ENCODE measurements at regions not wholly inside any gene's neighbourhood (a gene's known extent, or its start where the extent isn't known, plus 50 kb on each side); places are given as distances from the start of the nearest gene placed in this dataset.

DNA sequence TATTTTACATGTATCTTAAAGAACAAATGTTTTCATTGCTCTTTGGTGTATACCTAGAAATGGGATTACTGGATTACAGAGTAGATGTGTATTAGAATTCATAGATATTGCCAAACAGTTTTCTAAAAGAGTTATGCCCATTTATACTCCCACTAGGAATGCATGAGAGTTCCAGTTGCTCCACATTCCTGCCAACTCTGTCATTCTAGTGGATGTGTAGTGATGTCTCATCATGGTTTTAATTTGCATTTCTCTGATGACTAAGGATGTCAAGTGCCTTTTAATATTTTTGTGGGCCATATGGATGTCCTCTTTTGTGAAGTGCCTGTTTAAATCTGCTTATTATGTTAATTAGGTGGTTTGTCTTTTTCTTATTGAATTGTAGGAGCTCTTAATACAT, 65.6 kb upstream of the BMP2K start (continued):
- no peak for TF ChIP-seq ZNF416 (CRISPR knock-in tag; IDR thresholded peaks at IDR 0.05)
- TF ChIP-seq OVOL2 (CRISPR knock-in tag; IDR thresholded peaks at IDR 0.05; ENCODE audit: borderline replicate concordance) = no peak
- TF ChIP-seq TCF7 (CRISPR knock-in tag; IDR thresholded peaks at IDR 0.05; ENCODE audit: low read depth) = no peak
- no peak for TF ChIP-seq HMGXB4 (CRISPR knock-in tag; IDR thresholded peaks at IDR 0.05)
- TF ChIP-seq, protein P1, sequence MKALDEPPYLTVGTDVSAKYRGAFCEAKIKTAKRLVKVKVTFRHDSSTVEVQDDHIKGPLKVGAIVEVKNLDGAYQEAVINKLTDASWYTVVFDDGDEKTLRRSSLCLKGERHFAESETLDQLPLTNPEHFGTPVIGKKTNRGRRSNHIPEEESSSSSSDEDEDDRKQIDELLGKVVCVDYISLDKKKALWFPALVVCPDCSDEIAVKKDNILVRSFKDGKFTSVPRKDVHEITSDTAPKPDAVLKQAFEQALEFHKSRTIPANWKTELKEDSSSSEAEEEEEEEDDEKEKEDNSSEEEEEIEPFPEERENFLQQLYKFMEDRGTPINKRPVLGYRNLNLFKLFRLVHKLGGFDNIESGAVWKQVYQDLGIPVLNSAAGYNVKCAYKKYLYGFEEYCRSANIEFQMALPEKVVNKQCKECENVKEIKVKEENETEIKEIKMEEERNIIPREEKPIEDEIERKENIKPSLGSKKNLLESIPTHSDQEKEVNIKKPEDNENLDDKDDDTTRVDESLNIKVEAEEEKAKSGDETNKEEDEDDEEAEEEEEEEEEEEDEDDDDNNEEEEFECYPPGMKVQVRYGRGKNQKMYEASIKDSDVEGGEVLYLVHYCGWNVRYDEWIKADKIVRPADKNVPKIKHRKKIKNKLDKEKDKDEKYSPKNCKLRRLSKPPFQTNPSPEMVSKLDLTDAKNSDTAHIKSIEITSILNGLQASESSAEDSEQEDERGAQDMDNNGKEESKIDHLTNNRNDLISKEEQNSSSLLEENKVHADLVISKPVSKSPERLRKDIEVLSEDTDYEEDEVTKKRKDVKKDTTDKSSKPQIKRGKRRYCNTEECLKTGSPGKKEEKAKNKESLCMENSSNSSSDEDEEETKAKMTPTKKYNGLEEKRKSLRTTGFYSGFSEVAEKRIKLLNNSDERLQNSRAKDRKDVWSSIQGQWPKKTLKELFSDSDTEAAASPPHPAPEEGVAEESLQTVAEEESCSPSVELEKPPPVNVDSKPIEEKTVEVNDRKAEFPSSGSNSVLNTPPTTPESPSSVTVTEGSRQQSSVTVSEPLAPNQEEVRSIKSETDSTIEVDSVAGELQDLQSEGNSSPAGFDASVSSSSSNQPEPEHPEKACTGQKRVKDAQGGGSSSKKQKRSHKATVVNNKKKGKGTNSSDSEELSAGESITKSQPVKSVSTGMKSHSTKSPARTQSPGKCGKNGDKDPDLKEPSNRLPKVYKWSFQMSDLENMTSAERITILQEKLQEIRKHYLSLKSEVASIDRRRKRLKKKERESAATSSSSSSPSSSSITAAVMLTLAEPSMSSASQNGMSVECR (CRISPR knock-in tag; IDR thresholded peaks at IDR 0.05; ENCODE audit: borderline replicate concordance) = no peak
- no peak for TF ChIP-seq ZNF512 (CRISPR knock-in tag; IDR thresholded peaks at IDR 0.05; ENCODE audit: borderline replicate concordance)
- TF ChIP-seq, protein P2, sequence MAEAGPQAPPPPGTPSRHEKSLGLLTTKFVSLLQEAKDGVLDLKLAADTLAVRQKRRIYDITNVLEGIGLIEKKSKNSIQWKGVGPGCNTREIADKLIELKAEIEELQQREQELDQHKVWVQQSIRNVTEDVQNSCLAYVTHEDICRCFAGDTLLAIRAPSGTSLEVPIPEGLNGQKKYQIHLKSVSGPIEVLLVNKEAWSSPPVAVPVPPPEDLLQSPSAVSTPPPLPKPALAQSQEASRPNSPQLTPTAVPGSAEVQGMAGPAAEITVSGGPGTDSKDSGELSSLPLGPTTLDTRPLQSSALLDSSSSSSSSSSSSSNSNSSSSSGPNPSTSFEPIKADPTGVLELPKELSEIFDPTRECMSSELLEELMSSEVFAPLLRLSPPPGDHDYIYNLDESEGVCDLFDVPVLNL (CRISPR knock-in tag; IDR thresholded peaks at IDR 0.05; ENCODE audit: borderline replicate concordance, low read depth) = no peak
- TF ChIP-seq, protein P3, sequence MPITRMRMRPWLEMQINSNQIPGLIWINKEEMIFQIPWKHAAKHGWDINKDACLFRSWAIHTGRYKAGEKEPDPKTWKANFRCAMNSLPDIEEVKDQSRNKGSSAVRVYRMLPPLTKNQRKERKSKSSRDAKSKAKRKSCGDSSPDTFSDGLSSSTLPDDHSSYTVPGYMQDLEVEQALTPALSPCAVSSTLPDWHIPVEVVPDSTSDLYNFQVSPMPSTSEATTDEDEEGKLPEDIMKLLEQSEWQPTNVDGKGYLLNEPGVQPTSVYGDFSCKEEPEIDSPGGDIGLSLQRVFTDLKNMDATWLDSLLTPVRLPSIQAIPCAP (CRISPR knock-in tag; IDR thresholded peaks at IDR 0.05) = no peak
- TF ChIP-seq, protein P4, sequence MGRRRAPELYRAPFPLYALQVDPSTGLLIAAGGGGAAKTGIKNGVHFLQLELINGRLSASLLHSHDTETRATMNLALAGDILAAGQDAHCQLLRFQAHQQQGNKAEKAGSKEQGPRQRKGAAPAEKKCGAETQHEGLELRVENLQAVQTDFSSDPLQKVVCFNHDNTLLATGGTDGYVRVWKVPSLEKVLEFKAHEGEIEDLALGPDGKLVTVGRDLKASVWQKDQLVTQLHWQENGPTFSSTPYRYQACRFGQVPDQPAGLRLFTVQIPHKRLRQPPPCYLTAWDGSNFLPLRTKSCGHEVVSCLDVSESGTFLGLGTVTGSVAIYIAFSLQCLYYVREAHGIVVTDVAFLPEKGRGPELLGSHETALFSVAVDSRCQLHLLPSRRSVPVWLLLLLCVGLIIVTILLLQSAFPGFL (CRISPR knock-in tag; IDR thresholded peaks at IDR 0.05; ENCODE audit: borderline replicate concordance) = no peak
- TF ChIP-seq FOXK1 (CRISPR knock-in tag; IDR thresholded peaks at IDR 0.05) = no peak
- TF ChIP-seq, protein P5, sequence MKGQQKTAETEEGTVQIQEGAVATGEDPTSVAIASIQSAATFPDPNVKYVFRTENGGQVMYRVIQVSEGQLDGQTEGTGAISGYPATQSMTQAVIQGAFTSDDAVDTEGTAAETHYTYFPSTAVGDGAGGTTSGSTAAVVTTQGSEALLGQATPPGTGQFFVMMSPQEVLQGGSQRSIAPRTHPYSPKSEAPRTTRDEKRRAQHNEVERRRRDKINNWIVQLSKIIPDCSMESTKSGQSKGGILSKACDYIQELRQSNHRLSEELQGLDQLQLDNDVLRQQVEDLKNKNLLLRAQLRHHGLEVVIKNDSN (CRISPR knock-in tag; IDR thresholded peaks at IDR 0.05) = no peak

DNA sequence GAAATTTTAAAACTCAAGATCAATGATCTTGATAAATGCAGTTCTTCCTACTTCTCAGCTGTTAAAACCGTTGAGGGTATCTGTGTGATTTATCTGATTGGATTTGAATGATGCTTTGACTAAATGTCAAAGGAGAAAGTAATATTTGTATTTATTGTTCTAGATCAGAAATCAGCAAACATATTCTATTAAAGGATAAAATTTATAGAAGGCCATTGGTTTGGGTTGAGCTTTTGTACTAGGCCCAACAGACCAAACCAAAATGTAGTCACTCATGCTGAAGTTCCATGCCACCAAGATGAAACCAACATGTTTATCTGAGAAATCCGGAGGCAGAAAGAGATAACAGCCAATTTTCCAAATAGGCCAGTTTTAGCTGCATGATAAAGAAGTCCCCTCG, 64.5 kb upstream of the BMP2K start:
- DNase-seq (ENCODE audit: low spot score) (no peak), ATAC-seq (no peak)
- H3K4me3 Mint-ChIP-seq = no peak overlapping the region
- H3K9me3 Mint-ChIP-seq = peaks cover 16% of the 10 kb centered on the region
- H3K4me1 Mint-ChIP-seq = peaks cover 16% of the 10 kb centered on the region
- CTCF ChIA-PET = no interaction called here
- H3K36me3 Mint-ChIP-seq = no peaks in the 10 kb centered on the region
- H3K27ac Mint-ChIP-seq = no peak overlapping the region
- POLR2A ChIA-PET = no interaction called here
- peaks cover 3% of the 10 kb centered on the region; the same call in 1 of the 2 replicates for H3K27me3 Mint-ChIP-seq (ENCODE audit: low read depth)
- TF ChIP-seq, protein P4 (CRISPR knock-in tag; IDR thresholded peaks at IDR 0.05; ENCODE audit: borderline replicate concordance) = no peak
- no peak for TF ChIP-seq CBFB (CRISPR knock-in tag; IDR thresholded peaks at IDR 0.05; ENCODE audit: low read depth)
- no peak for TF ChIP-seq SMAD3 (CRISPR knock-in tag; IDR thresholded peaks at IDR 0.05; ENCODE audit: borderline replicate concordance)
- no peak for TF ChIP-seq RORB (CRISPR knock-in tag; IDR thresholded peaks at IDR 0.05)
- no peak for TF ChIP-seq ZNF425 (CRISPR knock-in tag; conservative IDR thresholded peaks at IDR 0.05)
- TF ChIP-seq ZNF317 (CRISPR knock-in tag; IDR thresholded peaks at IDR 0.05; ENCODE audit: borderline replicate concordance, low read depth) = no peak
- no peak for TF ChIP-seq GABPB1 (CRISPR knock-in tag; IDR thresholded peaks at IDR 0.05)
- TF ChIP-seq PRRX2 (CRISPR knock-in tag; IDR thresholded peaks at IDR 0.05) = no peak
- TF ChIP-seq JAZF1 (CRISPR knock-in tag; IDR thresholded peaks at IDR 0.05) = no peak
- no peak for TF ChIP-seq NR1H2 (CRISPR knock-in tag; IDR thresholded peaks at IDR 0.05)

Measured in WTC11 (cell line).